ENCODE measurements at regions not wholly inside any gene's neighbourhood (a gene's known extent, or its start where the extent isn't known, plus 50 kb on each side); places are given as distances from the start of the nearest gene placed in this dataset.

DNA sequence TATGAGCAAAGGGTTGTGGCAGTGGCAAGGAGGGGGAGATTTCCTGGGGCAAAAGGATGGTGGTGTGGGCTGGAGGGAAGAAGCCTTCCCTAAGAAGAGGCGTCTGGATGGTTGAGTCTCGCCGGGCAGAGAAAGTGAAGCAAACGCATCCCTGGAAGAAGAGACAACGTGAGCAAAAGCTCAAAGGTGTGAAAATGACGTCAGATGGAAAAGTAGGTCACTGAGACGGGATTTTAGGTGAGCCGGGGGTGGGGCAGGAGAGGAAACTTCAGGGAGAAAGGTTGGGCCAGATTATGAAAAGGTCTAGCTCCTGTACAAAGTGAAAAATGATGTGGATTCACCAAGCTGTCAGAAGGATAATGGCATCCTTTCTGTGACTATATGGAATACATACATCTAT is 95.3 kb upstream of the KCNE2 start:
- TF ChIP-seq, protein P1, sequence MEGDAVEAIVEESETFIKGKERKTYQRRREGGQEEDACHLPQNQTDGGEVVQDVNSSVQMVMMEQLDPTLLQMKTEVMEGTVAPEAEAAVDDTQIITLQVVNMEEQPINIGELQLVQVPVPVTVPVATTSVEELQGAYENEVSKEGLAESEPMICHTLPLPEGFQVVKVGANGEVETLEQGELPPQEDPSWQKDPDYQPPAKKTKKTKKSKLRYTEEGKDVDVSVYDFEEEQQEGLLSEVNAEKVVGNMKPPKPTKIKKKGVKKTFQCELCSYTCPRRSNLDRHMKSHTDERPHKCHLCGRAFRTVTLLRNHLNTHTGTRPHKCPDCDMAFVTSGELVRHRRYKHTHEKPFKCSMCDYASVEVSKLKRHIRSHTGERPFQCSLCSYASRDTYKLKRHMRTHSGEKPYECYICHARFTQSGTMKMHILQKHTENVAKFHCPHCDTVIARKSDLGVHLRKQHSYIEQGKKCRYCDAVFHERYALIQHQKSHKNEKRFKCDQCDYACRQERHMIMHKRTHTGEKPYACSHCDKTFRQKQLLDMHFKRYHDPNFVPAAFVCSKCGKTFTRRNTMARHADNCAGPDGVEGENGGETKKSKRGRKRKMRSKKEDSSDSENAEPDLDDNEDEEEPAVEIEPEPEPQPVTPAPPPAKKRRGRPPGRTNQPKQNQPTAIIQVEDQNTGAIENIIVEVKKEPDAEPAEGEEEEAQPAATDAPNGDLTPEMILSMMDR (IDR thresholded peaks at IDR 0.05; ENCODE audit: unreplicated experiment) = no peak
- H3K4me1 Mint-ChIP-seq = peaks cover 7% of the 10 kb centered on the region
- no peaks in the 10 kb centered on the region for H3K27me3 Mint-ChIP-seq (ENCODE audit: low read depth)
- peaks cover 9% of the 10 kb centered on the region for H3K36me3 Mint-ChIP-seq
- H3K9me3 Mint-ChIP-seq = peaks cover 6% of the 10 kb centered on the region
- H3K4me3 Mint-ChIP-seq = no peak overlapping the region
- no peak overlapping the region for H3K27ac Mint-ChIP-seq
- DNase-seq (ENCODE audit: low spot score in 2 of 2, unreplicated experiment in 2 of 2) = no peak

DNA sequence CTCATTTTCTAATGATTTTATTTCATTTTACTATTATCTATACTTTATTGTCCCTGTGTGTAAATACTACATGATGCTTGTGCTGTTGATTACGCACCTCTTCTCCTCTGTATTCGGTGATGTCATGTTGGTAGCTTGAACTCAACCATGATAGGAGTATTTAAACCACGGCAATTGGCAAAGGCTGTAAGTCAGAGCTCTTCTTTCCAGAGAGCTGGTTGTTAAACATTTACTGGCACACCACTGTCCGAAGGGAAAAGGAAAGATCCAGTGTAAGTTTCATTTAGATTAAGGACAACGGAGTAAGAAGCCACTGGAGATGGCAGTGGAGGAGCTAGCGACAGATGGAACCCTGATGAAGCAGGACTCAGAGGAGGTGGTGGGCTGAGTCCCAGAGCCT is 93.4 kb upstream of the KCNE2 start:
- no peaks in the 10 kb centered on the region for H3K9me3 Mint-ChIP-seq
- H3K27ac Mint-ChIP-seq = no peak overlapping the region
- no peak overlapping the region for H3K4me3 Mint-ChIP-seq
- TF ChIP-seq, protein P1 (IDR thresholded peaks at IDR 0.05; ENCODE audit: unreplicated experiment) = no peak
- H3K4me1 Mint-ChIP-seq = peaks cover 7% of the 10 kb centered on the region
- peaks cover 4% of the 10 kb centered on the region for H3K36me3 Mint-ChIP-seq
- DNase-seq (ENCODE audit: low spot score in 2 of 2, unreplicated experiment in 2 of 2) = no peak
- H3K27me3 Mint-ChIP-seq (ENCODE audit: low read depth) = no peaks in the 10 kb centered on the region

DNA sequence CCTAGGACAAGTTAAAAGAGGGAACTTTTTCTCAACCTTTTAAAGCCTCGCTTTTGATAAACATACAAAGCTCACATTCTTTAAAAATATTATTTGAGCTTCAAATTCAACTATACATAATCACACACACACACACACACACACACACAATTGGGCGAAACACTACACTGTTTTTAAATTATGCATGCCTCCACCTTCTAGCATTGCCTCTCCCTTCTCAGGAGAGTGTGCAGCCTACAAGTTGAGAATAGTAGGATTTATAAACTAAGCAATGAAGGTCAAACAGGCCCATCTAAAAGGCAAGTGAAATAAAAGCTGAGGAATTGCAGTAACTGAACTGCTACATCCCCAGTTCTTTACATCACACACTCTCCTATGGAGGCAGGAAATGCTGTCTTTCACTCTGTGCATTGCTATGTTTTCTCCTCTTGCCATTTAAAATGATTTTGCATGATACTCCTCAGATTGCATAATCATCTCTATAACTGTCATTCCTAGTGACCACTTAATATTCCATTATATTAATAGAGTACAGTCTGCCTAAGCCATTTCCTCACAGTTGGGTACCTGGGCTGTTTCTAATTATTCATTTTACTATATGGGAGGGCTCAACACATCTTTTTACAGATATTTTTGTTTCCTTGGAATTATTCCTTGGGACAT is 92.5 kb upstream of the KCNE2 start:
- H3K27me3 Mint-ChIP-seq (ENCODE audit: low read depth) = no peaks in the 10 kb centered on the region
- H3K4me1 Mint-ChIP-seq = peaks cover 7% of the 10 kb centered on the region
- no peak for DNase-seq (ENCODE audit: low spot score in 2 of 2, unreplicated experiment in 2 of 2)
- no peak overlapping the region for H3K4me3 Mint-ChIP-seq
- no peaks in the 10 kb centered on the region for H3K9me3 Mint-ChIP-seq
- TF ChIP-seq, protein P1 (IDR thresholded peaks at IDR 0.05; ENCODE audit: unreplicated experiment) = no peak
- peaks cover 4% of the 10 kb centered on the region for H3K36me3 Mint-ChIP-seq
- H3K27ac Mint-ChIP-seq = no peak overlapping the region

DNA sequence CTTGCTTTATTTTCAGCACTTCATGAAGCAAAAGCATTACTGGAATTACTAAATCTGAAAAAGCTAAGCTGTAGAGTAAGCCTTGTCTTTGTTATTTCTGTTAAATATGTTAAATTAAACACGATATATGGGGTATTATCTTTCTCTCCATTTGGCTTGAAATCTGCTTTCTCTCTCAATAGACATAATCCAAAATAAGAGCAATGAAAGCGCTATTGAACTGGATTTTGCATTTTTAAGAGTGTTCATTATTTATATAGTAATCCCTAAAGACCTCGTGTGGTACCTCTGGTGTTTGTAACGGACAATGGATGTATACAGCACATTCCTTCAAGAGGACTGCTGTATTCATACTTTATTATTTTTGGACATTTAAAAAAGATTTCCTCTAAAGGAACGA is 91.5 kb upstream of the KCNE2 start:
- H3K27ac Mint-ChIP-seq = no peak overlapping the region
- TF ChIP-seq, protein P1 (IDR thresholded peaks at IDR 0.05; ENCODE audit: unreplicated experiment) = no peak
- no peak overlapping the region for H3K4me3 Mint-ChIP-seq
- no peak for DNase-seq (ENCODE audit: low spot score in 2 of 2, unreplicated experiment in 2 of 2)
- H3K36me3 Mint-ChIP-seq = peaks cover 4% of the 10 kb centered on the region
- H3K9me3 Mint-ChIP-seq = no peaks in the 10 kb centered on the region
- H3K4me1 Mint-ChIP-seq = peaks cover 7% of the 10 kb centered on the region
- H3K27me3 Mint-ChIP-seq (ENCODE audit: low read depth) = no peaks in the 10 kb centered on the region

DNA sequence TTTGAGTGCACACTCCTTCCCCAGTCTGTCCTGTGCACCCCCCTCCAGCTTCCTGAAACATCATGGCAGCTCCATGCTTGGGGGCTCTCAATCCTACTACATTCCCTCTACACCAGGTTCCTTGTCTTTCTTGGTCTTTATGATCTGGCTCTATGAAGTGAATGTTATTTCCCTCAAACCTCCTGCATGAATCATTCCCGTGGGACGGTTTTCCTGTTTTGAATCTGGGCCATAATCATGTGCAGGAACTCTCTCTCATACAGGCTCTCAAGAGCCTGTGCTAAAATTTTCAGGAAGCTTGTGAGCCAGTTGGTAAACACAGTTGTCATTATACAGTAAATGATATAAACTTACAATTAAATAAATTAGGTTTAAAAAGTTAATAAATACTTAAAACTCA is 89.8 kb upstream of the KCNE2 start:
- Mint-ChIP-seq H3K4me1 (peaks cover 13% of the 10 kb centered on the region), H3K27me3 (ENCODE audit: low read depth) (no peaks in the 10 kb centered on the region), H3K9me3 (no peaks in the 10 kb centered on the region), H3K4me3 (no peak overlapping the region), H3K27ac (no peak overlapping the region), H3K36me3 (no peaks in the 10 kb centered on the region)
- TF ChIP-seq, protein P1 (IDR thresholded peaks at IDR 0.05; ENCODE audit: unreplicated experiment) = no peak
- no peak for DNase-seq (ENCODE audit: low spot score in 2 of 2, unreplicated experiment in 2 of 2)

Measured in mesothelial cell of epicardium (in vitro differentiated cells).